Stimulated activated CD8-positive, alpha-beta memory T cell treated with anti-CD3 and anti-CD28 coated beads, Interleukin-12 subunit alpha, Interleukin-12 subunit beta, amount 100 ng/mL, for 24 hours (primary cell): ENCODE measurements at regions not wholly inside any gene's neighbourhood (a gene's known extent, or its start where the extent isn't known, plus 50 kb on each side); places are given as distances from the start of the nearest gene placed in this dataset.

Source experiments
- DNase-seq: peaks from one replicate; pipeline ENCODE4 v3.0.0-alpha.2; 2020; ENCODE audit errors: extremely low read depth

- no peak for DNase-seq
These were observed 187.1 kb upstream of the SPEF2 start for GRCh38 chr5:35430381-35431162.

GRCh38 chr5:35420200-35420599 is 189.9 kb upstream of the PRLR start:
- DNase-seq, result no peak

GRCh38 chr5:35417040-35417439 is 186.8 kb upstream of the PRLR start:
- DNase-seq, result no peak

GRCh38 chr5:35416217-35416988 is 186.1 kb upstream of the PRLR start:
- DNase-seq, result no peak

- DNase-seq, result no peak
These were observed 185.0 kb upstream of the PRLR start for GRCh38 chr5:35415309-35415708.

GRCh38 chr5:35409361-35409760 is 179.1 kb upstream of the PRLR start:
- no peak for DNase-seq

GRCh38 chr5:35408146-35408545 is 177.9 kb upstream of the PRLR start:
- DNase-seq, result no peak

- DNase-seq, result no peak
These were observed 177.4 kb upstream of the PRLR start for GRCh38 chr5:35407697-35408096.

- no peak for DNase-seq
These were observed 175.7 kb upstream of the PRLR start for GRCh38 chr5:35405938-35406337.

GRCh38 chr5:35404701-35405100 is 174.4 kb upstream of the PRLR start:
- DNase-seq, result no peak

- no peak for DNase-seq
These were observed 163.6 kb upstream of the PRLR start for GRCh38 chr5:35393901-35394300.

GRCh38 chr5:35384658-35385057 is 154.4 kb upstream of the PRLR start:
- DNase-seq, result no peak

- DNase-seq, result no peak
These were observed 152.8 kb upstream of the PRLR start for GRCh38 chr5:35383041-35383440.

- no peak for DNase-seq
These were observed 147.4 kb upstream of the PRLR start for GRCh38 chr5:35377653-35378052.

GRCh38 chr5:35374584-35374983 is 144.3 kb upstream of the PRLR start:
- DNase-seq, result no peak

- no peak for DNase-seq
These were observed 143.0 kb upstream of the PRLR start for GRCh38 chr5:35373249-35373648.

- no peak for DNase-seq
These were observed 142.2 kb upstream of the PRLR start for GRCh38 chr5:35372482-35372881.

- no peak for DNase-seq
These were observed 141.7 kb upstream of the PRLR start for GRCh38 chr5:35371951-35372426.

GRCh38 chr5:35370871-35371270 is 140.6 kb upstream of the PRLR start:
- DNase-seq, result no peak

- no peak for DNase-seq
These were observed 139.9 kb upstream of the PRLR start for GRCh38 chr5:35369965-35370790.

- DNase-seq, result no peak
These were observed 137.2 kb upstream of the PRLR start for GRCh38 chr5:35367526-35367925.

- no peak for DNase-seq
These were observed 135.5 kb upstream of the PRLR start for GRCh38 chr5:35365758-35366157.
